Testis (tissue), 2 donors: ENCODE measurements at regions not wholly inside any gene's neighbourhood (a gene's known extent, or its start where the extent isn't known, plus 50 kb on each side); places are given as distances from the start of the nearest gene placed in this dataset.

Source experiments
- POLR2A ChIP-seq: fragments of 450-650 bp; IDR thresholded peaks from one replicate; pipeline ENCODE4 v1.6.1; 2017; ENCODE audit warnings: antibody characterized with exemption, mild to moderate bottlenecking, moderate library complexity
- TF ChIP-seq, protein P1 (sequence below), 3 experiments: fragments of 450-650 bp in 2 of 3; fragments of 200-600 bp in 1 of 3; sonication (generic) in 1 of 3; IDR thresholded peaks; one replicate each; pipeline ENCODE4 v1.5.1; 2016 to 2019; ENCODE audit warnings: antibody characterized with exemption in 3 of 3, mild to moderate bottlenecking in 2 of 3, moderate library complexity in 1 of 3

GRCh38 chr5:2329741-2330140 lies 421.7 kb downstream of the IRX2 start:
- TF ChIP-seq, protein P1, sequence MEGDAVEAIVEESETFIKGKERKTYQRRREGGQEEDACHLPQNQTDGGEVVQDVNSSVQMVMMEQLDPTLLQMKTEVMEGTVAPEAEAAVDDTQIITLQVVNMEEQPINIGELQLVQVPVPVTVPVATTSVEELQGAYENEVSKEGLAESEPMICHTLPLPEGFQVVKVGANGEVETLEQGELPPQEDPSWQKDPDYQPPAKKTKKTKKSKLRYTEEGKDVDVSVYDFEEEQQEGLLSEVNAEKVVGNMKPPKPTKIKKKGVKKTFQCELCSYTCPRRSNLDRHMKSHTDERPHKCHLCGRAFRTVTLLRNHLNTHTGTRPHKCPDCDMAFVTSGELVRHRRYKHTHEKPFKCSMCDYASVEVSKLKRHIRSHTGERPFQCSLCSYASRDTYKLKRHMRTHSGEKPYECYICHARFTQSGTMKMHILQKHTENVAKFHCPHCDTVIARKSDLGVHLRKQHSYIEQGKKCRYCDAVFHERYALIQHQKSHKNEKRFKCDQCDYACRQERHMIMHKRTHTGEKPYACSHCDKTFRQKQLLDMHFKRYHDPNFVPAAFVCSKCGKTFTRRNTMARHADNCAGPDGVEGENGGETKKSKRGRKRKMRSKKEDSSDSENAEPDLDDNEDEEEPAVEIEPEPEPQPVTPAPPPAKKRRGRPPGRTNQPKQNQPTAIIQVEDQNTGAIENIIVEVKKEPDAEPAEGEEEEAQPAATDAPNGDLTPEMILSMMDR (IDR thresholded peaks at IDR 0.05) = no peak
- TF ChIP-seq POLR2A = no peak
